Skeletal muscle tissue (tissue), 3 donors: ENCODE measurements at regions not wholly inside any gene's neighbourhood (a gene's known extent, or its start where the extent isn't known, plus 50 kb on each side); places are given as distances from the start of the nearest gene placed in this dataset.
"Not testable (repeated sequence)": the region's sequence is repeated elsewhere in the genome, so short reads cannot be mapped to it uniquely, and the experiment has no call there.

Experiments used
- H3K27ac ChIP-seq: one replicate; pipeline ENCODE4 v1.7.0; 2013; ENCODE audit warnings: mild to moderate bottlenecking, low read depth, low read length, inconsistent platforms
- H3K27me3 ChIP-seq, 3 donors: one replicate each; pipeline ENCODE4 v1.7.0; 2013; ENCODE audit warnings: low read length in 3 of 3; ENCODE audit not compliant: control insufficient read depth in 3 of 3, insufficient read depth in 3 of 3
- H3K36me3 ChIP-seq, 3 donors: one replicate each; pipeline ENCODE4 v1.7.0; 2013; ENCODE audit warnings: low read length in 3 of 3; ENCODE audit not compliant: control insufficient read depth in 3 of 3, insufficient read depth in 3 of 3
- H3K4me1 ChIP-seq, 3 donors: one replicate each; pipeline ENCODE4 v1.7.0; 2013; ENCODE audit warnings: low read length in 3 of 3, mild to moderate bottlenecking in 3 of 3; ENCODE audit not compliant: control insufficient read depth in 3 of 3, insufficient read depth in 3 of 3
- H3K4me3 ChIP-seq, 3 donors: one replicate each; pipeline ENCODE4 v1.7.0; 2013; ENCODE audit warnings: low read length in 3 of 3
- H3K9ac ChIP-seq, 3 donors: one replicate each; pipeline ENCODE4 v1.7.0; 2013; ENCODE audit warnings: low read length in 3 of 3, mild to moderate bottlenecking in 3 of 3, moderate library complexity in 2 of 3, low read depth in 1 of 3
- H3K9me3 ChIP-seq, 3 donors: one replicate each; pipeline ENCODE4 v1.7.0; 2013; ENCODE audit warnings: low read length in 3 of 3; ENCODE audit not compliant: control insufficient read depth in 3 of 3
- donor health status: Osteomylitis.

GRCh38 chr1:209176866-209177430 lies 406.6 kb upstream of the CAMK1G start:
- no peak overlapping the region for H3K9ac ChIP-seq
- H3K4me3 ChIP-seq, result no peak overlapping the region
- no peaks in the 10 kb centered on the region for H3K27me3 ChIP-seq
- H3K9me3 ChIP-seq, result no peaks in the 10 kb centered on the region
- H3K36me3 ChIP-seq, result no peaks in the 10 kb centered on the region
- no peak overlapping the region for H3K27ac ChIP-seq
- no peaks in the 10 kb centered on the region for H3K4me1 ChIP-seq

- H3K9me3 ChIP-seq, result no peaks in the 10 kb centered on the region
- no peak overlapping the region for H3K4me3 ChIP-seq
- no peak overlapping the region for H3K27ac ChIP-seq
- no peak overlapping the region for H3K9ac ChIP-seq
- H3K36me3 ChIP-seq, result no peaks in the 10 kb centered on the region
- no peaks in the 10 kb centered on the region for H3K27me3 ChIP-seq
- no peaks in the 10 kb centered on the region for H3K4me1 ChIP-seq
Measured at GRCh38 chr1:209183195-209183594, 400.3 kb upstream of the CAMK1G start.

- Histone ChIP-seq H3K9me3 (no peaks in the 10 kb centered on the region), H3K4me1 (no peaks in the 10 kb centered on the region), H3K27ac (no peak overlapping the region), H3K9ac (no peak overlapping the region), H3K4me3 (no peak overlapping the region), H3K27me3 (no peaks in the 10 kb centered on the region), H3K36me3 (no peaks in the 10 kb centered on the region)
Measured at GRCh38 chr1:209187589-209187988, 395.9 kb upstream of the CAMK1G start.

- Histone ChIP-seq H3K36me3 (no peaks in the 10 kb centered on the region), H3K4me1 (no peaks in the 10 kb centered on the region), H3K27me3 (no peaks in the 10 kb centered on the region), H3K27ac (no peak overlapping the region), H3K4me3 (no peak overlapping the region), H3K9ac (no peak overlapping the region), H3K9me3 (peaks cover 3 to 5% (median 4%) of the 10 kb centered on the region in 3 donors)
Measured at GRCh38 chr1:209190591-209191261, 392.8 kb upstream of the CAMK1G start.

GRCh38 chr1:209191262-209191634 lies 392.3 kb upstream of the CAMK1G start:
- Histone ChIP-seq H3K9me3 (peaks cover 7 to 10% (median 8%) of the 10 kb centered on the region in 3 donors), H3K36me3 (no peaks in the 10 kb centered on the region), H3K4me1 (no peaks in the 10 kb centered on the region), H3K4me3 (no peak overlapping the region), H3K9ac (no peak overlapping the region), H3K27ac (no peak overlapping the region), H3K27me3 (no peaks in the 10 kb centered on the region)

GRCh38 chr1:209196140-209196539 lies 387.4 kb upstream of the CAMK1G start:
- peaks cover 7 to 15% (median 9%) of the 10 kb centered on the region in 3 donors for H3K9me3 ChIP-seq
- H3K4me1 ChIP-seq, result no peaks in the 10 kb centered on the region
- no peak overlapping the region for H3K27ac ChIP-seq
- no peaks in the 10 kb centered on the region for H3K27me3 ChIP-seq
- no peak overlapping the region for H3K9ac ChIP-seq
- no peaks in the 10 kb centered on the region for H3K36me3 ChIP-seq
- peak overlapping the region in 1 of 3 donors; percentile 4 for H3K4me3 ChIP-seq

- H3K27ac ChIP-seq, result no peak overlapping the region
- peaks cover 0 to 3% (median 0%) of the 10 kb centered on the region in 3 donors for H3K27me3 ChIP-seq
- no peaks in the 10 kb centered on the region for H3K4me1 ChIP-seq
- H3K36me3 ChIP-seq, result no peaks in the 10 kb centered on the region
- peaks cover 7 to 15% (median 9%) of the 10 kb centered on the region in 3 donors for H3K9me3 ChIP-seq
- no peak overlapping the region for H3K9ac ChIP-seq
- no peak overlapping the region for H3K4me3 ChIP-seq
Measured at GRCh38 chr1:209198961-209199750, 384.4 kb upstream of the CAMK1G start.

- Histone ChIP-seq H3K4me1 (no peaks in the 10 kb centered on the region), H3K4me3 (no peak overlapping the region), H3K9me3 (peaks cover 5 to 15% (median 9%) of the 10 kb centered on the region in 3 donors), H3K9ac (no peak overlapping the region), H3K27ac (no peak overlapping the region), H3K27me3 (peaks cover 0 to 3% (median 0%) of the 10 kb centered on the region in 3 donors), H3K36me3 (no peaks in the 10 kb centered on the region)
Measured at GRCh38 chr1:209199822-209200221, 383.7 kb upstream of the CAMK1G start.

GRCh38 chr1:209202321-209202720 lies 381.2 kb upstream of the CAMK1G start:
- not testable (repeated sequence) for H3K27me3 ChIP-seq, H3K4me1 ChIP-seq, H3K36me3 ChIP-seq, H3K9me3 ChIP-seq, H3K9ac ChIP-seq, H3K4me3 ChIP-seq, H3K27ac ChIP-seq
